GM23338 (cell line): ENCODE measurements at regions not wholly inside any gene's neighbourhood (a gene's known extent, or its start where the extent isn't known, plus 50 kb on each side); places are given as distances from the start of the nearest gene placed in this dataset.
A peak's percentile ranks its signal among the peaks of the same experiment; 100 is the strongest.

Source experiments
- ATAC-seq: fragments of 200-7000 bp; cut with Tn5 transposase; 3 replicates; pipeline ENCODE4 v1.9.1; 2020
- DNase-seq: peaks from one replicate; pipeline ENCODE4 v3.0.0-alpha.2; 2015; ENCODE audit warnings: low spot score
- H2AFZ ChIP-seq: fragments of 200-600 bp; sonication (generic); 2 replicates; pipeline ENCODE4 v1.8.0; 2016; ENCODE audit warnings: antibody characterized with exemption, mild to moderate bottlenecking, moderate library complexity
- H3F3A ChIP-seq: fragments of 200-600 bp; sonication (generic); replicated peaks from 2 replicates; pipeline ENCODE4 v1.8.0; 2017; ENCODE audit warnings: antibody characterized with exemption, mixed run types, low read depth
- H3K27ac ChIP-seq: fragments of 200-600 bp; sonication (generic); 2 replicates; pipeline ENCODE4 v1.6.1; 2016; ENCODE audit warnings: low read depth
- H3K27me3 ChIP-seq: fragments of 200-600 bp; sonication (generic); 2 replicates; pipeline ENCODE4 v1.8.0; 2016; ENCODE audit warnings: mild to moderate bottlenecking, mixed run types, moderate library complexity; ENCODE audit not compliant: insufficient read depth
- H3K36me3 ChIP-seq: fragments of 200-600 bp; sonication (generic); 2 replicates; pipeline ENCODE4 v1.8.0; 2016; ENCODE audit warnings: mild to moderate bottlenecking; ENCODE audit not compliant: insufficient read depth
- H3K4me1 ChIP-seq: fragments of 200-600 bp; sonication (generic); 2 replicates; pipeline ENCODE4 v1.8.0; 2016; ENCODE audit warnings: mild to moderate bottlenecking, moderate library complexity; ENCODE audit not compliant: insufficient read depth
- H3K4me2 ChIP-seq: fragments of 200-600 bp; sonication (generic); 2 replicates; pipeline ENCODE4 v1.7.1; 2017; ENCODE audit warnings: mixed run types
- H3K4me3 ChIP-seq: fragments of 200-600 bp; sonication (generic); 2 replicates; pipeline ENCODE4 v1.6.1; 2016; ENCODE audit warnings: mixed run types
- H3K79me2 ChIP-seq: fragments of 200-600 bp; sonication (generic); replicated peaks from 2 replicates; pipeline ENCODE4 v1.8.0; 2017; ENCODE audit warnings: mild to moderate bottlenecking; ENCODE audit not compliant: insufficient read depth
- H3K9me2 ChIP-seq: fragments of 200-600 bp; sonication (generic); 2 replicates; pipeline ENCODE4 v1.8.0; 2017; ENCODE audit not compliant: insufficient read depth
- H4K20me1 ChIP-seq: fragments of 200-600 bp; sonication (generic); replicated peaks from 2 replicates; pipeline ENCODE4 v1.8.0; 2017; ENCODE audit warnings: mild to moderate bottlenecking; ENCODE audit not compliant: insufficient read depth
- H3K27ac Mint-ChIP-seq: 2 replicates; pipeline ENCODE4 v1.8.0; 2020; ENCODE audit warnings: inconsistent platforms, mild to moderate bottlenecking, moderate library complexity, mixed read lengths
- H3K27me3 Mint-ChIP-seq: 3 replicates; pipeline ENCODE4 v1.8.0; 2022; ENCODE audit warnings: low read depth, mild to moderate bottlenecking, moderate library complexity, mixed read lengths, inconsistent platforms; ENCODE audit not compliant: insufficient read depth, poor library complexity
- H3K36me3 Mint-ChIP-seq: 3 replicates; pipeline ENCODE4 v1.8.0; 2021; ENCODE audit warnings: low read depth, mild to moderate bottlenecking, inconsistent platforms, moderate library complexity, mixed read lengths
- H3K4me1 Mint-ChIP-seq: 3 replicates; pipeline ENCODE4 v1.8.0; 2020; ENCODE audit warnings: mild to moderate bottlenecking, inconsistent platforms, mixed read lengths
- H3K4me3 Mint-ChIP-seq: 3 replicates; pipeline ENCODE4 v1.8.0; 2021; ENCODE audit warnings: moderate library complexity, mild to moderate bottlenecking, inconsistent platforms, mixed read lengths
- H3K9me3 Mint-ChIP-seq: 3 replicates; pipeline ENCODE4 v1.8.0; 2020; ENCODE audit warnings: moderate library complexity, mild to moderate bottlenecking, inconsistent platforms, mixed read lengths
- CTCF ChIP-seq, 2 experiments: fragments of 200-600 bp in 1 of 2; sonication (generic) in 1 of 2; conservative IDR thresholded peaks; 2 replicates each; pipeline versions ENCODE4 v1.5.1 to v1.6.1; 2016 to 2017; ENCODE audit warnings: antibody characterized with exemption in 2 of 2, low read depth in 2 of 2, mild to moderate bottlenecking in 2 of 2, moderate library complexity in 1 of 2
- EZH2phosphoT487 ChIP-seq: fragments of 200-600 bp; sonication (generic); IDR thresholded peaks from one replicate; pipeline ENCODE4 v1.8.1; 2018; ENCODE audit warnings: antibody characterized with exemption; ENCODE audit not compliant: unreplicated experiment
- NANOG ChIP-seq: IDR thresholded peaks from 2 replicates; pipeline ENCODE4 v1.6.1; 2016; ENCODE audit warnings: antibody characterized with exemption, borderline replicate concordance
- REST ChIP-seq: IDR thresholded peaks from one replicate; pipeline ENCODE4 v1.6.1; 2018; ENCODE audit warnings: antibody characterized with exemption; ENCODE audit not compliant: unreplicated experiment
- ZNF114 ChIP-seq: fragments of 250-450 bp; sonication (Bioruptor Pico); IDR thresholded peaks from 2 replicates; pipeline ENCODE4 v1.5.0; 2020; ENCODE audit warnings: mild to moderate bottlenecking, moderate library complexity
- ZNF331 ChIP-seq: fragments of 250-450 bp; sonication (Bioruptor Pico); IDR thresholded peaks from 2 replicates; pipeline ENCODE4 v1.5.0; 2020; ENCODE audit warnings: low read depth, mild to moderate bottlenecking, moderate library complexity

GRCh38 chr3:176431038-176431418 is 766.3 kb downstream of the TBL1XR1 start:
- TF ChIP-seq REST (no peak), CTCF (conservative IDR thresholded peaks at IDR 0.05; ENCODE audit: low read depth in 2 of 2) (no peak), NANOG (no peak), ZNF331 (CRISPR knock-in tag) (no peak), ZNF114 (CRISPR knock-in tag) (no peak)
- Histone ChIP-seq H3K27me3 (no peaks in the 10 kb centered on the region), H3F3A (no peaks in the 10 kb centered on the region), H3K79me2 (no peaks in the 10 kb centered on the region), H3K27ac (no peak overlapping the region), H3K36me3 (no peaks in the 10 kb centered on the region), H3K4me3 (no peak overlapping the region), H2AFZ (no peak overlapping the region), H3K9me2 (no peaks in the 10 kb centered on the region), H3K4me1 (peaks cover 28% of the 10 kb centered on the region), H3K4me2 (no peak overlapping the region), H4K20me1 (no peaks in the 10 kb centered on the region)
- Mint-ChIP-seq H3K36me3 (no peaks in the 10 kb centered on the region), H3K4me1 (peaks cover 31% of the 10 kb centered on the region), H3K4me3 (no peak overlapping the region), H3K27me3 (no peaks in the 10 kb centered on the region), H3K9me3 (no peaks in the 10 kb centered on the region), H3K27ac (no peak overlapping the region)
- DNase-seq = no peak
- ATAC-seq = no peak

- H3K27me3 ChIP-seq = no peaks in the 10 kb centered on the region
- Mint-ChIP-seq H3K9me3 (no peaks in the 10 kb centered on the region), H3K4me1 (peaks cover 31% of the 10 kb centered on the region), H3K4me3 (no peak overlapping the region), H3K27ac (no peak overlapping the region), H3K27me3 (no peaks in the 10 kb centered on the region), H3K36me3 (no peaks in the 10 kb centered on the region)
- DNase-seq (peak; percentile 68), ATAC-seq (peak; percentile 63)
- H2AFZ ChIP-seq = no peak overlapping the region
- H4K20me1 ChIP-seq = no peaks in the 10 kb centered on the region
- H3K36me3 ChIP-seq = no peaks in the 10 kb centered on the region
- no peaks in the 10 kb centered on the region for H3F3A ChIP-seq
- no peak overlapping the region for H3K4me3 ChIP-seq
- no peak overlapping the region for H3K27ac ChIP-seq
- H3K4me1 ChIP-seq = peaks cover 28% of the 10 kb centered on the region
- no peaks in the 10 kb centered on the region for H3K79me2 ChIP-seq
- TF ChIP-seq CTCF (conservative IDR thresholded peaks at IDR 0.05; ENCODE audit: low read depth in 2 of 2) (peak; percentile 84 to 91), EZH2phosphoT487 (no peak)
- no peak overlapping the region for H3K4me2 ChIP-seq
- no peaks in the 10 kb centered on the region for H3K9me2 ChIP-seq
These were observed 766.8 kb downstream of the TBL1XR1 start for GRCh38 chr3:176430244-176431037.
